HUES6 (cell line): ENCODE measurements at regions not wholly inside any gene's neighbourhood (a gene's known extent, or its start where the extent isn't known, plus 50 kb on each side); places are given as distances from the start of the nearest gene placed in this dataset.

Experiments
- H3K27ac ChIP-seq: 2 replicates; pipeline ENCODE4 v1.7.0; 2013; ENCODE audit warnings: low read depth, mild to moderate bottlenecking, low read length, inconsistent platforms
- H3K27me3 ChIP-seq: 2 replicates; pipeline ENCODE4 v1.6.1; 2013; ENCODE audit warnings: low read length; ENCODE audit not compliant: control insufficient read depth, insufficient read depth
- H3K36me3 ChIP-seq: 2 replicates; pipeline ENCODE4 v1.6.1; 2013; ENCODE audit warnings: low read length; ENCODE audit not compliant: control insufficient read depth, insufficient read depth
- H3K4me1 ChIP-seq: 2 replicates; pipeline ENCODE4 v1.6.1; 2013; ENCODE audit warnings: low read length; ENCODE audit not compliant: control insufficient read depth, insufficient read depth
- H3K4me3 ChIP-seq: 2 replicates; pipeline ENCODE4 v1.5.1; 2013; ENCODE audit warnings: low read depth, low read length
- H3K9ac ChIP-seq: one replicate; pipeline ENCODE4 v1.6.1; 2013; ENCODE audit warnings: mild to moderate bottlenecking, low read length
- H3K9me3 ChIP-seq: 2 replicates; pipeline ENCODE4 v1.6.1; 2013; ENCODE audit warnings: low read depth, low read length; ENCODE audit not compliant: control insufficient read depth, insufficient read depth

DNA sequence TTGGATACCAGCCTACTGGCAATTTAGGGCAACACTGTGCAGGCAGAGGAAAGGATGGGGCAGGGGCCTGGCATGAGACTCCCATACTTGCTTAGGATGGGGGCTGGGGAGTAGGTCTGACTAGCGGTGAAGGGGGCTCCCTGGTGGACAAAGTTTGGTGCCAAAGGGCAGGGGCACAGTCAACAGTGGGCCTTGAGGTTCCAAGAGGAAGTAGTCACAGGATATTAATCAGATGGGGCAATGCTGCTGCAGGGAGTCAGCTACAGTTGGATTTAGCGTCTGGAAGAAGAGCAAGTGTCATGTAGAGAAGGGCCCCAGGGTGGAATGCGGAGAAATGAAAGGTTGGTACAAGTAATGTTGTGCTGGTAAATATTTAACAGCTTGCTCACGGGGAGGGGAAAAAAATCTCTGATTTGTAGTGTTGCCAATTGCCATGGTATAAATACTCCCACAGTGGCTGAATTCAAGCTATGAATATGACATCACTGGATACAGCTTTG, 139.4 kb downstream of the PJA1 start:
- Histone ChIP-seq H3K4me1 (peaks cover 44% of the 10 kb centered on the region), H3K36me3 (no peaks in the 10 kb centered on the region), H3K27ac (no peak overlapping the region), H3K4me3 (no peak overlapping the region), H3K9me3 (no peaks in the 10 kb centered on the region), H3K9ac (no peak overlapping the region), H3K27me3 (no peaks in the 10 kb centered on the region; the same call in 1 of the 2 replicates)

GRCh38 chrX:69024931-69025330, 140.3 kb downstream of the PJA1 start:
- H3K36me3 ChIP-seq, result no peaks in the 10 kb centered on the region
- H3K27me3 ChIP-seq, result no peaks in the 10 kb centered on the region; the same call in 1 of the 2 replicates
- no peaks in the 10 kb centered on the region for H3K9me3 ChIP-seq
- no peak overlapping the region for H3K4me3 ChIP-seq
- H3K4me1 ChIP-seq, result peaks cover 41% of the 10 kb centered on the region
- no peak overlapping the region for H3K9ac ChIP-seq
- H3K27ac ChIP-seq, result no peak overlapping the region

- no peak overlapping the region for H3K9ac ChIP-seq
- peaks cover 34% of the 10 kb centered on the region for H3K4me1 ChIP-seq
- no peaks in the 10 kb centered on the region for H3K9me3 ChIP-seq
- H3K4me3 ChIP-seq, result no peak overlapping the region
- H3K27me3 ChIP-seq, result no peaks in the 10 kb centered on the region; the same call in 1 of the 2 replicates
- no peaks in the 10 kb centered on the region for H3K36me3 ChIP-seq
- H3K27ac ChIP-seq, result no peak overlapping the region
These were observed 141.0 kb downstream of the PJA1 start for GRCh38 chrX:69024161-69024736.

- H3K27ac ChIP-seq, result no peak overlapping the region
- no peaks in the 10 kb centered on the region for H3K27me3 ChIP-seq
- no peak overlapping the region for H3K4me3 ChIP-seq
- no peaks in the 10 kb centered on the region for H3K9me3 ChIP-seq
- peaks cover 19% of the 10 kb centered on the region; the same call in 1 of the 2 replicates for H3K4me1 ChIP-seq
- H3K9ac ChIP-seq, result no peak overlapping the region
- no peaks in the 10 kb centered on the region for H3K36me3 ChIP-seq
These were observed 142.8 kb downstream of the PJA1 start for GRCh38 chrX:69022430-69022829.

DNA sequence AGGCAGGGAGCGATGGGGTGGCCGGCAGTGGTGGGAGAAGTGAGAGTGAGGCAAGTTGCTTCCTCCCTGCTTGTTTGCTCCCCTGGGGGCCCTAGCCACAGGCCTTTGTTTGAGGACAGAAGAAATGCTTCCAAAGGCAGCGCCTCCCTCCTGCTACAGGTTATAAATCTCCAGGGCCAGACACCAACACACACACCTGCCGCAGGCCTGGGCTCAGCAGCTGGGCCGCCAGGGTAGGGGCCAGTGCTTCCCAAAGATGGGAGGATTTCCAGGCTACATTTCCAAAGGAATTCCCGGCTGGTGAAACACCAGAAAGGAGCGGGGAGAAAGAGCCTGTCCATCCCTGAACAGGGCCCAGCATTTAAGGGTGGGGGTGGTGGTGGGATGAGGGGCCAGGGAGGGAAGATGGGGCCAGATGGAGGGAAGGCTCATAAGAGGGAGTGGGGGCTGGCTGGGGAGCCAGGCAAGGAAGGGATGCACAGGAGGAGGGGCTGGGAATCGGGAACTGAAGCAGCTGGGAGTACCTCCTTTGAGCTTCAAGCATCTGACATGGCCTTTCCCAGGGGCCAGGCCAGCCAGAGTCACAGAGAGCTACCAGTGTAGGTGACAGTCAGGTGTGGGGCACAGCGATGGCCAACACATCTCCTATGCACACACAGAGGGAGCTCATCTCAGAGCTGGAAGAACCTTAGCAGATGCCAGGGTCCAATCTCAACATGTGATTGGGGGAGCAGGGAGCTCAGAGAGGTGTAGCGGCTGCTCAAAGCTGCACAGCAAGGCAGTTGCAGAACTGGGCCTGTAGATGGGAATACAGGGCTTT, 143.9 kb downstream of the PJA1 start:
- H3K4me3 ChIP-seq, result no peak overlapping the region
- no peak overlapping the region for H3K9ac ChIP-seq
- no peaks in the 10 kb centered on the region for H3K9me3 ChIP-seq
- H3K36me3 ChIP-seq, result no peaks in the 10 kb centered on the region
- H3K27me3 ChIP-seq, result no peaks in the 10 kb centered on the region
- peaks cover 17% of the 10 kb centered on the region; the same call in 1 of the 2 replicates for H3K4me1 ChIP-seq
- H3K27ac ChIP-seq, result no peak overlapping the region

DNA sequence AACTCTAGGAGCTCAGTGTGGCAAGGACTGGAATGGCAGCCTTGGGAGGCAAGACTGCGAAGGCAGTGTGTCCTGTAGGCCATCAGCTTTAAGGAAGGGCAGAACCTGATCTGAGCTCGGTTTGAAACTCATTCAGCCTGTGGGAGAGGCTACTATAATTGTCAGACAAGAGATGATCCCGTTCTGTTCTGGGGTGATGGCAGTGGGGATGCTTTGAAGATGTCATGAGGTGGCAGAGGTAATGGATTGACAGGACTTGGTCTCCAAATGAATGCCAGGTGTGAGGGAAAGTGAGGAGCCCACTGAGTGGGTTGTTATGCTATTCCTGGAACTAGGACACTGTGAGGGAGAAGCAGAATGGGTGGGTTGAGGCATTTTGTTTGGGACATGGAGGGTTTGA, 144.9 kb downstream of the PJA1 start:
- H3K36me3 ChIP-seq, result no peaks in the 10 kb centered on the region
- no peak overlapping the region for H3K27ac ChIP-seq
- H3K9ac ChIP-seq, result no peak overlapping the region
- no peak overlapping the region for H3K4me3 ChIP-seq
- H3K27me3 ChIP-seq, result peaks cover 2% of the 10 kb centered on the region; the same call in 1 of the 2 replicates
- H3K4me1 ChIP-seq, result peaks cover 17% of the 10 kb centered on the region; the same call in 1 of the 2 replicates
- H3K9me3 ChIP-seq, result peaks cover 2% of the 10 kb centered on the region; the same call in 1 of the 2 replicates

DNA sequence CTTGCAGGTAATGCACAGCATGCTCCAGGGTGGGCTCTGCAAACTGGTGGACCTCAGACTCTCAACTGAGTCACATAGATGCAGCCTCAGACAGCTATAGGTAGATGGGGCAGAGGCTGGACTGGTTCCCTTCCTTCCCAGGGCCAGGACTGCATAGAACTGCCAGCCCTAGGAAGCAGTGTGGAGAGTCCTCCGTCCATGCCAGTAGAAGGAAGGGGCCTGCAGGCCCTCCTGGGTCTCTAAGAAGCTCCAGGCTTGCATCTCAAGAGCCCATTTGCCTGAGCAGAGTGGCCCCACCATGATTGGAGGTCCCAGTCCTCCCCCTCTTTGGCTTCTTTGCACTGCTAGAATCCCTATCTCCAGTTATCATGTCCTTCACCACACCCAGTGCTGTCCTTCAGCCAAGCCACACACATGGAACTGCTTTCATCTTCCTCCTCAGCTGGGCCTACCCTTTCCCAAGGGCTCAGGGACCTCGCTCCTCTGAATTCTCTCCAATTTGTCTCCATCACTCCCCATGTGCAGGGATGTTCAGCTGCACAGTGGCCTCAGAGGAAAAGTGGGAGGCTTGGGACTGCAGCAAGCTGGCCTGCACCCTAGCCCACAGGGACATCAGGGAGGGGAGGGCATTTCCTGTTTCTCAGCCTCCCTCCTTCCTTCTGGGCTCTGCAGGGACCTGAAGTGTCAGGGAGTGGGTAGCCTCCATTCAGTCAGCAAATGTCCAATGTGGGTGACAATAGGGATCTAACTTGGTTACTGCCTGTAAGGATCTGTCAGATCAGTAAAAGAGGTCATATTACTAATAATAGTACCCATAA, 146.0 kb downstream of the PJA1 start:
- H3K36me3 ChIP-seq, result no peaks in the 10 kb centered on the region
- peaks cover 2% of the 10 kb centered on the region; the same call in 1 of the 2 replicates for H3K9me3 ChIP-seq
- H3K9ac ChIP-seq, result no peak overlapping the region
- H3K27ac ChIP-seq, result no peak overlapping the region
- no peak overlapping the region for H3K4me3 ChIP-seq
- H3K4me1 ChIP-seq, result peaks cover 13% of the 10 kb centered on the region; the same call in 1 of the 2 replicates
- peaks cover 5% of the 10 kb centered on the region; the same call in 1 of the 2 replicates for H3K27me3 ChIP-seq

- Histone ChIP-seq H3K27me3 (peaks cover 5% of the 10 kb centered on the region; the same call in 1 of the 2 replicates), H3K27ac (no peak overlapping the region), H3K4me1 (peaks cover 13% of the 10 kb centered on the region; the same call in 1 of the 2 replicates), H3K36me3 (no peaks in the 10 kb centered on the region), H3K9ac (no peak overlapping the region), H3K4me3 (no peak overlapping the region), H3K9me3 (peaks cover 2% of the 10 kb centered on the region; the same call in 1 of the 2 replicates)
These were observed 146.7 kb downstream of the PJA1 start for GRCh38 chrX:69018416-69019072.

DNA sequence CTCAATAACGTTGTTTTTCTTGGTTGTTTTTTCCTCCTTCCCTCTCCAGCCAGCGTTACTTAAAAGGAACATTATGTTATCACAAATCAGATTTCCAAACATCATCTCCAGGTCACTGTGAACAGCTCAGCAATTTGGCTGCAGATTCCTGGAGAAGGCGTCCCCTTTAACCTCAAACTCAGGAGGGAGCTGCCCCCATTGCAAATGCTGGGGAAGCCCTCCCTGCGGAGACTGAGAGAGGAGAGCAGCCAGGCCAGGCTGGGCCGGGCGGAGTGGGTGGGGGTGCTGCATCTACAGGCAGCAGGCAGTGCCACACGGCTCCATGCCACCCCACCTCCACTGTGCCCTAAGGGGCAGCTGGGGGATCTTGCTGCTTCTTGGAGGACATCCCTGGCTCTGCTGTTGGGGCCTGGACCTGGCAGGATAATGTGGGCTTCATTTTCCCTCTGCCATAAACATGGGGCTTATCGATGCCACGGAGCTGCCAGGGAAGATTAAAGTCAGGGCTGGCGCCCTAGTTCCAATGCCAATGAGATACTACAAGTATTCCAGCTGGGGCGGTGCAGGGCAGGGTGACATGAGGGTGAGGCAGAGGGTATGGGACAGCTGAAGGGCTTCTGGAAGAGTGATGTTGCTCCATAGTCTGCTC, 148.8 kb downstream of the PJA1 start:
- H3K36me3 ChIP-seq, result no peaks in the 10 kb centered on the region

More for the DNA sequence above, 148.8 kb downstream of the PJA1 start:
- Histone ChIP-seq H3K27me3 (peaks cover 5% of the 10 kb centered on the region; the same call in 1 of the 2 replicates), H3K4me1 (peaks cover 10% of the 10 kb centered on the region; the same call in 1 of the 2 replicates), H3K9me3 (peaks cover 3% of the 10 kb centered on the region), H3K4me3 (no peak overlapping the region), H3K9ac (no peak overlapping the region), H3K27ac (no peak overlapping the region)
